Neural cell (in vitro differentiated cells): ENCODE measurements at regions not wholly inside any gene's neighbourhood (a gene's known extent, or its start where the extent isn't known, plus 50 kb on each side); places are given as distances from the start of the nearest gene placed in this dataset.

ENCODE experiments used
- CTCF ChIP-seq: fragments of 450-650 bp; IDR thresholded peaks from 2 replicates; pipeline ENCODE4 v1.5.1; 2014; ENCODE audit warnings: antibody characterized with exemption, mild to moderate bottlenecking, moderate library complexity; ENCODE audit not compliant: poor library complexity, severe bottlenecking
- EP300 ChIP-seq: fragments of 450-650 bp; conservative IDR thresholded peaks from 2 replicates; pipeline ENCODE4 v1.6.1; 2014; ENCODE audit warnings: antibody characterized with exemption, mild to moderate bottlenecking, moderate library complexity; ENCODE audit not compliant: poor library complexity, severe bottlenecking
- EZH2 ChIP-seq: fragments of 200-600, 300-800 bp; shearing (Covaris generic), sonication (generic); IDR thresholded peaks from 2 replicates; pipeline ENCODE4 v1.6.1; 2014; ENCODE audit warnings: antibody characterized with exemption, low read length, borderline replicate concordance, mild to moderate bottlenecking; ENCODE audit not compliant: insufficient read depth, poor library complexity, severe bottlenecking
- MXI1 ChIP-seq: fragments of 450-650 bp; conservative IDR thresholded peaks from 2 replicates; pipeline ENCODE4 v1.6.1; 2014; ENCODE audit warnings: antibody characterized with exemption, mild to moderate bottlenecking; ENCODE audit not compliant: poor library complexity, severe bottlenecking
- POLR2AphosphoS5 ChIP-seq: IDR thresholded peaks from 2 replicates; pipeline ENCODE4 v1.6.1; 2012
- RAD21 ChIP-seq: fragments of 450-650 bp; conservative IDR thresholded peaks from 2 replicates; pipeline ENCODE4 v1.6.1; 2014; ENCODE audit warnings: antibody characterized with exemption, mild to moderate bottlenecking, moderate library complexity
- REST ChIP-seq: IDR thresholded peaks from 2 replicates; pipeline ENCODE4 v1.6.1; 2012; ENCODE audit warnings: borderline replicate concordance
- TAF1 ChIP-seq: IDR thresholded peaks from 2 replicates; pipeline ENCODE4 v1.6.1; 2012; ENCODE audit warnings: low read depth

GRCh38 chr20:39850821-39851330 lies 838.2 kb downstream of the MAFB start:
- TF ChIP-seq CTCF (no peak), REST (no peak), TAF1 (no peak), POLR2AphosphoS5 (no peak), RAD21 (no peak), EZH2 (no peak), EP300 (no peak), MXI1 (no peak)
